Peyer's patch (tissue), 4 donors: ENCODE measurements at regions not wholly inside any gene's neighbourhood (a gene's known extent, or its start where the extent isn't known, plus 50 kb on each side); places are given as distances from the start of the nearest gene placed in this dataset.

ENCODE experiments used
- CTCF ChIP-seq, 6 experiments: fragments of 450-650 bp in 4 of 6; fragments of 200-600 bp in 2 of 6; sonication (generic) in 1 of 6; IDR thresholded peaks; one replicate each; pipeline ENCODE4 v1.5.1; 2017 to 2019; ENCODE audit warnings: antibody characterized with exemption in 6 of 6, mild to moderate bottlenecking in 3 of 6, moderate library complexity in 1 of 6
- POLR2A ChIP-seq, 2 donors: fragments of 450-650 bp; IDR thresholded peaks; one replicate each; pipeline ENCODE4 v1.5.1; 2017; ENCODE audit warnings: antibody characterized with exemption in 2 of 2, mild to moderate bottlenecking in 2 of 2, moderate library complexity in 2 of 2

DNA sequence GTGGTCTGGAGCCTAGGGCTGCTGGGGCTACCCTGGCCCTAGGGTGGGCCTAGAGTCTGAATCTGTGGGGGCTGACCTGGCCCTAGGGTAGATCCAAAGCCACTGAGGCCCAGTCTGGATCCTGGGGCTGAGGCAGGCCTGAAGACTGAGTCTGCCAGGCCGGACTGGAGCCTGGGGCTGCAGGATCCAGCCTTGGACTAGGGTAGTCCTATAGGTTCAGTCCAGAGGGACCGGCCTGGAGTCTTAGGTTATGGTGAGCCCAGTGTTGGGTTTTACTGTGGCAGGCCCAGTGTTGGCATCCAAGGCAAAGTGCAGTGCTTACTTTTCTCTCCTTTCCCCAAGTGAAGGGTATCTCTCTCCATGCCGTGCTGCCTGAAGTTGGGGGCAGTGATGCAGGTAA is 227.9 kb upstream of the TAS2R1 start:
- no peak for TF ChIP-seq CTCF (IDR thresholded peaks at IDR 0.05)
- no peak for TF ChIP-seq POLR2A (IDR thresholded peaks at IDR 0.05)
